ENCODE measurements at regions not wholly inside any gene's neighbourhood (a gene's known extent, or its start where the extent isn't known, plus 50 kb on each side); places are given as distances from the start of the nearest gene placed in this dataset.

DNA sequence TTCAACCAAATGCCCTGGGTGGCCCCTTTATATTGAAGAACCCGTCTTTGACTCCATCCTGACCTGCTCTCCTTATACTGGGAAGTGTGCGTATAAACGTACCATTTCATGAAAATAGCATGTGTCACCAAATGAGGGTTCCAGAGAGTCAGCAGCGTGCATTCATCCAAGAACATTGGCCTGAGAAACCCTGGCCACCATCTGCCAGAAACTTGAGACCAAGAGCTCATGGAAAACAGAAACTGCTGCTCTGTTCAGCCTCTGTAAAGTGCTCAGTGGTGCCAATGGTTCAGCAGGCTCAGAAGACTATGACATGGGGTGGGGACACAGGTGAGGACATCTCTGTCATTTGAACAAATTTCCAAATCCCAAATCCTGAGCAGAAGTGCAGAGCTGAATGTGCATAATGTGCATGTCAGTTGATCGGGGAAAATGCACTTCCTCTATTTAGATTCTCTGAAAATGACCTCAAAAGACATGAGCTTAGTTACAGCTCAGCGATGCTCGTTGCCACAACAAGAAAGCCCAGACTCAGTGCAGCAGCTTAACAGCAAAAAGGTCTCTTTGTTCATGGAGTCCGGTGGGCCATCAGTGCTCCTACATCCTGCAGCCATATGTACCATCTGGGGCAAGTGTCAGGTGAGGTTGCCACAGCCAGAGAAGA lies 176.1 kb downstream of the ATPSCKMT start:
- H3K4me3 ChIP-seq (replicated peaks in 1 of 2; ENCODE audit: low read depth in 2 of 2, low read length in 2 of 2) = no peak overlapping the region
- TF ChIP-seq, protein P1, sequence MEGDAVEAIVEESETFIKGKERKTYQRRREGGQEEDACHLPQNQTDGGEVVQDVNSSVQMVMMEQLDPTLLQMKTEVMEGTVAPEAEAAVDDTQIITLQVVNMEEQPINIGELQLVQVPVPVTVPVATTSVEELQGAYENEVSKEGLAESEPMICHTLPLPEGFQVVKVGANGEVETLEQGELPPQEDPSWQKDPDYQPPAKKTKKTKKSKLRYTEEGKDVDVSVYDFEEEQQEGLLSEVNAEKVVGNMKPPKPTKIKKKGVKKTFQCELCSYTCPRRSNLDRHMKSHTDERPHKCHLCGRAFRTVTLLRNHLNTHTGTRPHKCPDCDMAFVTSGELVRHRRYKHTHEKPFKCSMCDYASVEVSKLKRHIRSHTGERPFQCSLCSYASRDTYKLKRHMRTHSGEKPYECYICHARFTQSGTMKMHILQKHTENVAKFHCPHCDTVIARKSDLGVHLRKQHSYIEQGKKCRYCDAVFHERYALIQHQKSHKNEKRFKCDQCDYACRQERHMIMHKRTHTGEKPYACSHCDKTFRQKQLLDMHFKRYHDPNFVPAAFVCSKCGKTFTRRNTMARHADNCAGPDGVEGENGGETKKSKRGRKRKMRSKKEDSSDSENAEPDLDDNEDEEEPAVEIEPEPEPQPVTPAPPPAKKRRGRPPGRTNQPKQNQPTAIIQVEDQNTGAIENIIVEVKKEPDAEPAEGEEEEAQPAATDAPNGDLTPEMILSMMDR (IDR thresholded peaks at IDR 0.05; ENCODE audit: low read depth, low read length) = no peak
- no peak for DNase-seq (ENCODE audit: low read depth in 2 of 2)

DNA sequence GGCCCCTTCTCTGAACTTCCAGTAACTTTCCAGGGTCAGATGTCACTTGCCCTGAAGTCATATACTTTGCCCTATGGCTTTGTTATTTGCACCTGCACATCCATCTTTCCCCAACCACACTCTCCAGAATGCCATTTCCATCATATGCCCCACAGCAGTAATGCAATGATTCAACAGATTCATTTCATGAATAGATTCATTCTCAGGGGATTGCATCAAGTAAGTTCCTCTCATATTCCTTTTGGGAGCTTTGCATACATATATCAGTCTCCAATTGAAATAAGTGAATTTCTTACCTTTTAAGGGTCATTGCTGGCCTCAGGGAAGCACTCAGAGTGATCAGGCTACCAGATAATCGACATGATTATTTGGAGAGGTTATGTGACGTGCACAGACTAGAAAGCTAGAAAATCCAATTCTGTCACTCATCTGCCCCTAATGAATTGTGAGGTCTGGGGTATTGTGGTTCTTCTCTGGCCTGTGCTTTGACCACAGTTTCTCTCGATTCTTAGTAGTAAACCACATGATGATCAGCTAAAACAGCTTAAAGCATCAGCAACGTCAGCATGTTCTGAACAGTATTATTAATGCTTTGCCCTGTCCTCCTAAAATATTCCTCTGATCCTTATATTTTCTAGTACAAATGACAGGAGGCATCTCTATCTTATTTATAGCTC lies 179.9 kb downstream of the ATPSCKMT start:
- no peak overlapping the region for H3K4me3 ChIP-seq (replicated peaks in 1 of 2; ENCODE audit: low read depth in 2 of 2, low read length in 2 of 2)
- TF ChIP-seq, protein P1 (IDR thresholded peaks at IDR 0.05; ENCODE audit: low read depth, low read length) = no peak
- DNase-seq (ENCODE audit: low read depth in 2 of 2) = no peak

DNA sequence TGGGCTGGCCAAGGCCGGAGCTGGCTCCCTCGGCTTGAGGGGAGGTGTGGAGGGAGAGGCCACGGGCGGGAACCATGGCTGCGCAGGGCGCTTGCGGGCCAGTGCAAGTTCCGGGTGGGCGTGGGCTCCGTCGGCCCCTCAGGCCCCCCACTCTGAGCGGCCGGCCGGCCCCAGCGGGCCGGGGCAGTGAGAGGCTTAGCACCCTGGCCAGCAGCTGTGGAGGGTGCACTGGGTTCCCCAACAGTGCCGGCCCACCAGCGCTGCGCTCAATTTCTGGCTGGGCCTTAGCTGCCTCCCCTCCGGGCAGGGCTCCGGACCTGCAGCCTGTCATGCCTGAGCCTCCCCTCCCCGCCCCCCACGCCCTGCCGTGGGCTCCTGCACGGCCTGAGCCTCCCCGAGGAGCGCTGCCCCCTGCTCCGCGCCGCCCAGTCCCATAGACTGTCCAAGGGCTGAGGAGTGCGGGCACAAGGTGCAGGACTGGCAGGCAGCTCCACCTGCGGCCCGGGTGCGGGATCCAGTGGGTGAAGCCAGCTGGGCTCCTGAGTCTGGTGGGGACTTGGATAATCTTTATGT lies 184.2 kb downstream of the ATPSCKMT start:
- H3K4me3 ChIP-seq (replicated peaks in 1 of 2; ENCODE audit: low read depth in 2 of 2, low read length in 2 of 2) = no peak overlapping the region

DNA sequence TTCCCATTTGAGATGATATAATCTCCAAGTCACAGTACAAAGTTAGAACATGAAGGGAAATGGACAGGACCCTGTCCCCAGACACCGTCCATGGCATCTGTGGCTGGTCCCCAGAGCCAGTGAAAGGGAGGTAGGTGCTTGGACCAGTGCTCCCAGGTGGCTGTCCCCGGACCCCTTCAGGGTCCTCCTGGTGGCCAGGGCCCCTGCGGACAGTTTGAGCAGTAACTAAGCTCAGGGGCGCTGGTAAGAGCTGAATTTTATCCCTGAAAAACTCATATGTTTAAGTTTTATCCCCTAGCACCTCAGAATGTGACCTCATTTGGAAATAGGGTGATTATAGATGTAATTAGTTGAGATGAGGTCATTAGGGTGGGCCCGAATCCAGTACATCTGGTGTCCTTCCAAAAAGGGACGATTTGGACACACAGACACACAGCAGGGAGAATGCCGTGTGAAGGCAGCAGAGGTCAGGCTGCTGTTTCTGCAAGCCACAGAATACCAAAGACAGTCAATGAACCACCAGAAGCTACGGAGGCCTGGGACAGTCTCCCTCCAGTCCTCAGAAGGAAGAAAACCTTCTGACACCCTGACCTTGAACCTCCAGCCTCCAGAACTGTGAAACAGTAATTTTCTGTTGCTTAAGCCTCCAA lies 185.0 kb downstream of the ATPSCKMT start:
- TF ChIP-seq, protein P1 (IDR thresholded peaks at IDR 0.05; ENCODE audit: low read depth, low read length) = no peak
- DNase-seq (ENCODE audit: low read depth in 2 of 2) = no peak
- H3K4me3 ChIP-seq (replicated peaks in 1 of 2; ENCODE audit: low read depth in 2 of 2, low read length in 2 of 2) = no peak overlapping the region

More for the DNA sequence above, 184.2 kb downstream of the ATPSCKMT start:
- TF ChIP-seq, protein P1 (IDR thresholded peaks at IDR 0.05; ENCODE audit: low read depth, low read length) = no peak
- DNase-seq (ENCODE audit: low read depth in 2 of 2) = no peak

DNA sequence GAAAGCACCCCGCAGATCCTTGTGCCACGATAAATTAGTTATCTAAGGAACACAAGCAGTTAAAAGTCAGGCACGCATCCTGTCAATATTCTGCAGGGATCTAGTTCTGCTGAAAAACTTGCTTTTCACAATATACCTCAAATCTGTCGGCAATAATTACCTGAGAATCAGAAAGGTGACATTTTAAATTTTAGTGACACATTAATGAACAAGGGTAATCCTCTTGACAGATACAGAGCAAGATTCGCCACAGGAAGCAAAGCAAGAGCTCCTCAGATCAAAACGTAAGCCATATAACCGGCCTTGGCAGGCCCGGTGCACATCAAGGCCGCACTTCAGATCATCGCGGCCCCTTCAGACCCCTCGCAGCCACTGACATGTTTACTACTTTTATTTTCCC lies 185.7 kb downstream of the ATPSCKMT start:
- no peak overlapping the region for H3K4me3 ChIP-seq (replicated peaks in 1 of 2; ENCODE audit: low read depth in 2 of 2, low read length in 2 of 2)
- no peak for DNase-seq (ENCODE audit: low read depth in 2 of 2)
- TF ChIP-seq, protein P1 (IDR thresholded peaks at IDR 0.05; ENCODE audit: low read depth, low read length) = no peak

DNA sequence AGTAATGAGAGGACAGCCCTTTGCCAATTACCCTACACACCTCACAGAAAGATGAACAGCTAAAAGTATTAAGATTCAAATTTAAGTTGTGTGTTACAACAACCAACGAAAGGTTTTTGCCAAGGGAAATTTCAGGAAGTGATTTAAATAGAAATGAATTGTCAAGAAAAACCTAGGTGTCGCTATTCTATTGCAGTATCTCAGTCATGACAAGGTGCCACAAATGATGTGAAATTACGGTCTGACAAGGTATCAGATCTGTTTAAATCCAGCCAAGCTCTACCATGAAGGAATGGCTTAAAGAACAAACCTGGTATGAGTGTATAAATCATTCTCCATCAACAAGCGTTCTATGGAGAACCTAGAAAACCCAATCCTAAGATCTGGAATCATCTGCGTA lies 189.7 kb downstream of the ATPSCKMT start:
- H3K4me3 ChIP-seq (replicated peaks in 1 of 2; ENCODE audit: low read depth in 2 of 2, low read length in 2 of 2) = no peak overlapping the region
- DNase-seq (ENCODE audit: low read depth in 2 of 2) = no peak
- TF ChIP-seq, protein P1 (IDR thresholded peaks at IDR 0.05; ENCODE audit: low read depth, low read length) = no peak

Data from cardiac fibroblast (primary cell).